Prostate gland (tissue), 2 donors: ENCODE measurements at regions not wholly inside any gene's neighbourhood (a gene's known extent, or its start where the extent isn't known, plus 50 kb on each side); places are given as distances from the start of the nearest gene placed in this dataset.

Experiments
- CTCF ChIP-seq, 4 experiments: fragments of 200-600 bp in 2 of 4; fragments of 450-650 bp in 2 of 4; sonication (generic) in 2 of 4; IDR thresholded peaks; 1 replicate in 3 of 4; 2 replicates in 1 of 4; pipeline ENCODE4 v1.5.1; 2016 to 2019; ENCODE audit warnings: antibody characterized with exemption in 4 of 4, mild to moderate bottlenecking in 2 of 4, moderate library complexity in 2 of 4
- POLR2A ChIP-seq: fragments of 450-650 bp; IDR thresholded peaks from one replicate; pipeline ENCODE4 v1.6.1; 2016; ENCODE audit warnings: antibody characterized with exemption, mild to moderate bottlenecking
- POLR2AphosphoS5 ChIP-seq: sonication (generic); formaldehyde crosslinking; IDR thresholded peaks from one replicate; pipeline ENCODE4 v1.6.1; 2017; ENCODE audit warnings: antibody characterized with exemption

GRCh38 chr1:195076682-195077081 lies 1531.6 kb downstream of the KCNT2 start:
- TF ChIP-seq CTCF (IDR thresholded peaks at IDR 0.05) (no peak), POLR2AphosphoS5 (no peak), POLR2A (no peak)
